ENCODE measurements at regions not wholly inside any gene's neighbourhood (a gene's known extent, or its start where the extent isn't known, plus 50 kb on each side); places are given as distances from the start of the nearest gene placed in this dataset.
"Not testable (repeated sequence)": the region's sequence is repeated elsewhere in the genome, so short reads cannot be mapped to it uniquely, and the experiment has no call there.

- not testable (repeated sequence) for TF ChIP-seq CTCF, POLR2AphosphoS5, EP300, POLR2A (IDR thresholded peaks at IDR 0.05)
Measured at GRCh38 chr14:106798166-106798565, 1271.8 kb downstream of the TMEM121 start.

Data from stomach (tissue), 4 donors.